IPS-20b (cell line): ENCODE measurements at regions not wholly inside any gene's neighbourhood (a gene's known extent, or its start where the extent isn't known, plus 50 kb on each side); places are given as distances from the start of the nearest gene placed in this dataset.

ENCODE experiments used
- H3K27ac ChIP-seq: one replicate; pipeline ENCODE4 v1.5.1; 2013; ENCODE audit warnings: low read length
- H3K27me3 ChIP-seq: 2 replicates; pipeline ENCODE4 v1.6.1; 2013; ENCODE audit warnings: mild to moderate bottlenecking, low read length, inconsistent platforms; ENCODE audit not compliant: insufficient read depth
- H3K36me3 ChIP-seq: 2 replicates; pipeline ENCODE4 v1.6.1; 2013; ENCODE audit warnings: low read depth, mild to moderate bottlenecking, inconsistent platforms, low read length, moderate library complexity; ENCODE audit not compliant: insufficient read depth
- H3K4me1 ChIP-seq: 2 replicates; pipeline ENCODE4 v1.6.1; 2013; ENCODE audit warnings: mild to moderate bottlenecking, control low read depth, inconsistent platforms, low read length, moderate library complexity; ENCODE audit not compliant: insufficient read depth
- H3K4me3 ChIP-seq: 2 replicates; pipeline ENCODE4 v1.5.1; 2013; ENCODE audit warnings: mild to moderate bottlenecking, low read length, inconsistent platforms
- H3K9ac ChIP-seq: 2 replicates; pipeline ENCODE4 v1.6.1; 2013; ENCODE audit warnings: low read depth, mild to moderate bottlenecking, inconsistent platforms, low read length, moderate library complexity
- H3K9me3 ChIP-seq: 2 replicates; pipeline ENCODE4 v1.6.1; 2013; ENCODE audit warnings: mild to moderate bottlenecking, low read depth, low read length, inconsistent platforms; ENCODE audit not compliant: insufficient read depth

DNA sequence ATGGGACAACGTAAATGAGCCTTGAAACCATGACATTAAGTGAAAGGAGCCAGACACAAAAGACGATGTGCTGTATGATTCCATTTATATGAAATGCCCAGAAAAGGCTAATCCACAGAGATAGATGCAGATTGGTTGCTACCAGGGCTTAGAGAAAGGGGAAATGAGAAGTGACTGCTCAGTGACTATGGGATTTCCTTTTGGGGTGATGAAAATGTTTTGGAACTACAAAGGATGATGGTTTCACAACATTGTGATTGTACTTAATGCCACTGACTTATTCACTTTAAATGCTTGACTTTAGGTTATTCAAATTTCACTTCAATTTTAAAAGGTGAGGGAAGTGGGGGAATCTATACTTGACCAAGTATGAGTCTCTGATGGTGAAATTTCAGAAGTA is 414.3 kb downstream of the SETD4 start:
- Histone ChIP-seq H3K36me3 (no peaks in the 10 kb centered on the region), H3K9ac (no peak overlapping the region), H3K4me1 (peaks cover 10% of the 10 kb centered on the region; the same call in 1 of the 2 replicates), H3K27me3 (no peaks in the 10 kb centered on the region), H3K27ac (no peak overlapping the region), H3K4me3 (no peak overlapping the region), H3K9me3 (no peaks in the 10 kb centered on the region; the same call in 1 of the 2 replicates)

DNA sequence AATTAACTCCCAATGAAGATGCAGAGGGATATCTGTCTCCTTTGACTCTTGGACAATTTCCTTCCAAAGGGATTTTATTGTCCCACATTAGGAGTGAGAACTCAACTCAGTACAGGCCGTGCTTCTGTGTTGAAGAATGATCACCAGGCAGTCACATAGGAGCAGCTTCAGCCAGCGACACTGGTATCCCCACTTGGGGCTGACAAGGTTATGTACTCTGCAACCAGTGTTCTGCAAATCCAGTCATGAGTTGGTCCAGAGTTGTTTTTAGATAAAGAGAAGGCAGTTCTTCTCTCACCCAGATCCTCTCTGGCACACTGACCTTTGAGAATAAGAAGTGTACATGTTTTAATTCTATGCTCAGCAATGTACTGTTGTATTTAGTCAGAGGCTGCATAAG is 415.8 kb downstream of the SETD4 start:
- Histone ChIP-seq H3K36me3 (no peaks in the 10 kb centered on the region), H3K4me3 (no peak overlapping the region), H3K9ac (no peak overlapping the region), H3K4me1 (peaks cover 10% of the 10 kb centered on the region; the same call in 1 of the 2 replicates), H3K9me3 (no peaks in the 10 kb centered on the region; the same call in 1 of the 2 replicates), H3K27ac (no peak overlapping the region), H3K27me3 (no peaks in the 10 kb centered on the region)

DNA sequence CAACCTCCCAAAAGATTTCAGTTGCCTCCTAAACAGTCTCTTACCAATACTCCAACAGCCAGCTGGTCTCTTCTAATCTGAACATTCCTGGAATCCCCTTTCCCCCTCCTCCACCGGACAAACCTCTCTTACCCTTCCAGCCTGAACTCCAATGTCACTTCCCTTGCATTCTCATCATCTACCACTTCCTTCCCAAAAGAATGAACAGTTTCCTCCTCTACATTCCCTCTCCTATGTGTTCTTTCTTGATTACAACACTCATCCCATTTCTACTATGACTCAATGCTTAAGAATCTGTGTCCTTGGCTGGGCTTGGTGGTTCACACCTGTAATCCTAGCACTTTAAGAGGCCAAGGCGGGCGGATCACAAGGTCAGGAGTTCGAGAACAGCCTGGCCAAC is 417.1 kb downstream of the SETD4 start:
- H3K4me3 ChIP-seq: no peak overlapping the region
- no peaks in the 10 kb centered on the region for H3K27me3 ChIP-seq
- H3K9ac ChIP-seq: no peak overlapping the region
- no peaks in the 10 kb centered on the region; the same call in 1 of the 2 replicates for H3K9me3 ChIP-seq
- no peak overlapping the region for H3K27ac ChIP-seq
- H3K36me3 ChIP-seq: no peaks in the 10 kb centered on the region
- no peaks in the 10 kb centered on the region for H3K4me1 ChIP-seq

DNA sequence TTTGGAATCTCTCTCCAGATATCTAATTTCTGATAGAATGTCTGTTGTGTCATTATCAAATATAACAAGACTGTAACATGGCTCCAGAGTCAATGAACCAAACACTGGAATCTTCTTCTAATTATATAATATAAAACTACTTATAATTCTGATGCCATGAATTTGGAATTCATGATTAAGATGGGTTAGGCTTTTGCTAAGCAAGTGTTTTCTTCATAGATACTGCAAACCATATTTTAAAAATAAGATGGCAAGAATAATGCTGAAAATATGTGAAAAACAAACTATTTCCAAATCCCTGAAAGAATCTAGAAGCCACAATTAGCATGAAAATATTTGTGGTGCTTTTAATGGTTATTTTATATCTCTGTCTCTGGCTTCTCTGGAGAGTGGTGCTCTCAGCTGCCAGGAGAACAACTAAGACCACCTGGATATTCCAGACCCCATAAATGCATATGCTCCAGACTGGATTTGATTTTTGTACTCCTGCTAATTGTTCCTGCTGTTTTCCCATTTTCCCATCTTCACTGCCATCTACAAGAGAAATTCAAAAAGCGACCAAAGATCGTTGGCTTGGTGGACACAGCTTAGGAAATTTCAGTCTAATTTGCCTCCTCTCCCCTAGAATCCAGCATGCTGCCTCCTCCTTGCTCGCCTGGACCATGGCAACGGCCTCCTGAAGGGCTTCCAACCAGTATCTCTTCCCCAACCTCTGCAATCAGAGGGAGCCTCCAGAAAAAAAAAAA is 418.9 kb downstream of the SETD4 start:
- Histone ChIP-seq H3K4me3 (no peak overlapping the region), H3K4me1 (no peaks in the 10 kb centered on the region; the same call in 1 of the 2 replicates), H3K27me3 (no peaks in the 10 kb centered on the region), H3K36me3 (no peaks in the 10 kb centered on the region), H3K27ac (no peak overlapping the region), H3K9ac (no peak overlapping the region), H3K9me3 (no peaks in the 10 kb centered on the region; the same call in 1 of the 2 replicates)

DNA sequence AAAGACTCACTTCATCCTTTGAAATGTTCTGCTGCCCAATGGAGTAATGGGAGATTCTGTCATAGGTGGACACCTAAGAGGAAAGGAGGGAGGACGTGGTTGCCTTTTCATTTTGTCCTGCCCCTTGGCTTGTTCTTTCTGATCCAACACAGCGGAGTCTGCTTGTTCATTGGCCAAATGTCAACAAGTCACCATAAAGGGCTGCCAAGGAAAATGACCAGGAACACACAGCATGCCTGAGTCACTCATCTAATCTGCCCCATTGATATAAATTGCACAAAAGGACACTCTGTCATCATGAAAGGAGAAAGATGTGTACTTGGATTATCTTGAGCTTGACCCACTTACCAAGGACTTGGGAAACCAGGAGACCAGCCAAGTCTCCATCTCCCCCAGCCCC is 422.9 kb downstream of the SETD4 start:
- Histone ChIP-seq H3K4me3 (no peak overlapping the region), H3K4me1 (no peaks in the 10 kb centered on the region; the same call in 1 of the 2 replicates), H3K9me3 (no peaks in the 10 kb centered on the region), H3K36me3 (no peaks in the 10 kb centered on the region), H3K9ac (no peak overlapping the region), H3K27ac (no peak overlapping the region), H3K27me3 (no peaks in the 10 kb centered on the region)

DNA sequence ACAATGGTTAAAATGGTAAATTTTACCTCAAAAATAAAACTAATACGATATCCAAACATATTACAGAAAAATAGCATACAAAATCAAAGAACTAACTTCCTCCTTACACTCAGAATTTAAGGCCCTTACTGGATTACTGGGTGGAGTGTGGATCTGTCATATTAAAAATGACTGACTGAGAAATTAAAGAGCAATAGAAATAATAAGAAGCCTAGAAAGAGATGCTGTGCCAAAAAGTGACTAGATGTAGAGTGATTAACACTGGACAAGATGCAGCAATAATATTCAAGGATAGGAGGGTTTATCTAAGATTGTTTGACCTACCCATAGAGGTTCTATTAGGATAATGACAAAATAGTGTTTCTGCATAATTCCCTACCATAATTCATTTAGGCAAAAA is 424.3 kb downstream of the SETD4 start:
- Histone ChIP-seq H3K9me3 (no peaks in the 10 kb centered on the region), H3K27me3 (no peaks in the 10 kb centered on the region), H3K4me3 (no peak overlapping the region), H3K27ac (no peak overlapping the region), H3K36me3 (no peaks in the 10 kb centered on the region), H3K4me1 (no peaks in the 10 kb centered on the region; the same call in 1 of the 2 replicates), H3K9ac (no peak overlapping the region)

DNA sequence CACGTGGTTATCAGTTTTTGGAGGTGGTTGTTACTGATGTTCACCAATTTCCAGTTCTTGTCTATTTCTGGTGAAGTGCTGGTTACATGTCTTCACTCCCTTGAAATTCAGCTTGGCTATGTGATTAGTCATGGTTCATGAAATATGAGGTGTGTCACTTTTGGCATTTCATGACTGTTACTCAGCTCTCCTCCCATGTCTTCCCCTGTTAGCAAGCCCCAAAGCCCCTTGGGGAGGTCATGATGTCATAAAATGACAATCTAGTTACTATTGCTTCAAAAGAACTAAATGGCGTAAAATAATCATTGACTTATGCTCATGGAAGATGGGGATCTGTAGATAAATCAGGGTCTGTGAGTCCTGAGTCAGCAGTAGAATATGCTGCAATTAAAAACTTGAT is 425.1 kb downstream of the SETD4 start:
- H3K9ac ChIP-seq: no peak overlapping the region
- no peaks in the 10 kb centered on the region; the same call in 1 of the 2 replicates for H3K4me1 ChIP-seq
- no peak overlapping the region for H3K4me3 ChIP-seq
- H3K27ac ChIP-seq: no peak overlapping the region
- H3K27me3 ChIP-seq: no peaks in the 10 kb centered on the region
- H3K9me3 ChIP-seq: no peaks in the 10 kb centered on the region
- H3K36me3 ChIP-seq: no peaks in the 10 kb centered on the region

DNA sequence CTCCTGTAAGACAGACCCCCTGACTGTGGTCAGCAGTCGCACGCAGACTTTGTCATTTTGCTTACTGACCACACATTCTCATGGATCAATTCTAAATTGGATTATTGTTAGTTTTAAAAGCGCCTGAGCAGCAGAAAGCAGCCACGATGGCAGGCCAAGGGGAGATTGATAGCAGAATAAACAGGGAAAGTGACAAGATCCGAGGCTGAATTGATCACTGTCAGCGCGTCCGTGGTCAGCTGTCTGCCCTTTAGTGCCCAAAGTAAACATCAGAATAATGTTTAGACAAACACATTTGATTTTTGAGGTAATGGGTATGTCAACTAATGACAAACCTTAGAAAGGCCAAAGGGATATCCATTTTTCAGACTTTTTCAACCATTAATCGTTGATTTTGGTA is 426.8 kb downstream of the SETD4 start:
- Histone ChIP-seq H3K27me3 (no peaks in the 10 kb centered on the region), H3K9me3 (no peaks in the 10 kb centered on the region), H3K4me1 (peaks cover 3% of the 10 kb centered on the region; the same call in 1 of the 2 replicates), H3K9ac (no peak overlapping the region), H3K36me3 (no peaks in the 10 kb centered on the region), H3K4me3 (no peak overlapping the region), H3K27ac (no peak overlapping the region)

DNA sequence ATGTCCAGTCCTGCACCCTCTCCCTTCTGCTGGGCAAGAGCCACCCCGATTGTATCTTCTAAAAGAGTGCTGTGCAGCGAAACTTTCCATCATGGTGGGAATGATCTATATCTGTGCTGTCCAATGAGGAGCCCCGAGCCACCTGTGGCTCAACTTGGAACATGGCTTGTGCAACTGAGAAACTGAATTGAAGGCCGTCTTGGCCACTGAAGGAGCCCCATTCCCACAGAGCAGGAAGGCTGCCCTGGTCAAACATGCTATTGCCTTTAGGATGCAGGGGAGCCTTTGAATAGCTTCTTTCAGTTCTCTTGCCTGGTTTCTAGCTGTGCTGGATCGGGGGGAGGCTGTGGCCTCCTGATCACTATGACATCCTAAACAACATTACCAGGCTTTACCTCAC is 427.6 kb downstream of the SETD4 start:
- no peak overlapping the region for H3K27ac ChIP-seq
- H3K36me3 ChIP-seq: no peaks in the 10 kb centered on the region
- no peak overlapping the region for H3K4me3 ChIP-seq
- H3K27me3 ChIP-seq: no peaks in the 10 kb centered on the region
- H3K4me1 ChIP-seq: peaks cover 8% of the 10 kb centered on the region; the same call in 1 of the 2 replicates
- no peak overlapping the region for H3K9ac ChIP-seq
- no peaks in the 10 kb centered on the region for H3K9me3 ChIP-seq

DNA sequence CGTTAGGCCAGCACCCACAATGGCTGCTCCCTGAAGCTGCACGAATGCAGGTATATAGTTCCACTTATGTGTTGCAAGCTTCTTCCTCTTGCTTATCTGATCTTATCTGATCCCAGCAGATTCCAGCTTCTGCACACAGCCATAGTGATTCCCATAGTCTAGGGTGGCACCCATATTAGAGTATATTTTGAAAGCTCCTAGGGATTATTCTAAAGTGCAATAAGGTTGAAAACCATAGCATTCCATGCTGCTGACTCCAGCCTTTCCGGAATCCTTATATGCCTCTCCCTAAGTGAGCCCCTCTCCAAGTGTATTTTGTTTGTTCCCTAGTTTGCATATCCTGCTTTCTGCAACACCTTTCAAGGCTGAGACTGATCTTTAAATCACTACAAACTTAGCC is 432.0 kb downstream of the SETD4 start:
- Histone ChIP-seq H3K27me3 (no peaks in the 10 kb centered on the region), H3K9me3 (no peaks in the 10 kb centered on the region), H3K36me3 (no peaks in the 10 kb centered on the region), H3K4me1 (peaks cover 14% of the 10 kb centered on the region; the same call in 1 of the 2 replicates), H3K9ac (no peak overlapping the region), H3K4me3 (no peak overlapping the region), H3K27ac (no peak overlapping the region)

DNA sequence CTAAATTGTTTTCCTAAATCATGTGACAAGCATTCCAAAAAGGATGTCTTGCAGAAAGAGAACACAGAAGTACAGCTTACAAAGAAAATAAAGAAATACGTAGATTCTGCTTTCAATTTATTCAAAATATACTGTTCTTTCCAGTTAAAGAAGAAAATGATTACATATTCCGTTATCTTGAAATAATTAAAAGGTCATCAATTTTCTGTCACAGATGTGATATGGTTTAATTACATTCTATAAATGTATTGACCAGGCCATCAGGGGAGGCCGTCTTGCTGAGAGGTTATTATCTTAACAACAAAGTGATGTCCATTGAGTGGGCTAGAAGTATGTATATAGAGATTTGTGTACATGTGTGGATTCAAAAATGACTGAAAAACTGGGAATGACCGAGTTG is 432.9 kb downstream of the SETD4 start:
- no peak overlapping the region for H3K27ac ChIP-seq
- H3K36me3 ChIP-seq: no peaks in the 10 kb centered on the region
- H3K9ac ChIP-seq: no peak overlapping the region
- H3K9me3 ChIP-seq: no peaks in the 10 kb centered on the region
- no peaks in the 10 kb centered on the region for H3K27me3 ChIP-seq
- H3K4me3 ChIP-seq: no peak overlapping the region
- H3K4me1 ChIP-seq: peaks cover 20% of the 10 kb centered on the region; the same call in 1 of the 2 replicates

DNA sequence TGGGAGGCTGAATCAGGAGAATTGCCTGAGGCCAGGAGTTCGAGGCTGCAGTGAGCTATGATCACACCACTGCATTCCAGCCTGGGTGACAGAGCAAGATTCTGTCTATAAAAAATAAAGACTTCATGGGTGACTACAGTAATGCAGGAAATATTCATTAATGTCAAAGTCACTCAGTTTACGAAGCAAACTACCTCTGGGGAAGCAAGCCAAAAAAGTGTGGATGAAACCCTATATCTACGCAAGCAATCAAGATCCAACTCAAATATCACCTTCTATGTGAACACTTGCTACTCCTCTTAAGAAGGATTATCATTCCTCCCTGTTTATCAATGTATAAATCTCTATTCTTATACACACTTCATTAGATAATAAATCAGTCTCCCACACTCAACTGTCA is 434.8 kb downstream of the SETD4 start:
- Histone ChIP-seq H3K27ac (no peak overlapping the region), H3K9me3 (no peaks in the 10 kb centered on the region; the same call in 1 of the 2 replicates), H3K27me3 (no peaks in the 10 kb centered on the region), H3K4me3 (no peak overlapping the region), H3K9ac (no peak overlapping the region), H3K4me1 (peaks cover 23% of the 10 kb centered on the region; the same call in 1 of the 2 replicates), H3K36me3 (no peaks in the 10 kb centered on the region)
